NCI-H2196 treated with DMSO at 0.1 percent for 48 hours (cell line): ENCODE measurements at regions not wholly inside any gene's neighbourhood (a gene's known extent, or its start where the extent isn't known, plus 50 kb on each side); places are given as distances from the start of the nearest gene placed in this dataset.

Source experiments
- DNase-seq: peaks from one replicate; lab custom pipeline; 2025; ENCODE audit not compliant: unreplicated experiment; lab: John Stamatoyannopoulos, UW

DNA sequence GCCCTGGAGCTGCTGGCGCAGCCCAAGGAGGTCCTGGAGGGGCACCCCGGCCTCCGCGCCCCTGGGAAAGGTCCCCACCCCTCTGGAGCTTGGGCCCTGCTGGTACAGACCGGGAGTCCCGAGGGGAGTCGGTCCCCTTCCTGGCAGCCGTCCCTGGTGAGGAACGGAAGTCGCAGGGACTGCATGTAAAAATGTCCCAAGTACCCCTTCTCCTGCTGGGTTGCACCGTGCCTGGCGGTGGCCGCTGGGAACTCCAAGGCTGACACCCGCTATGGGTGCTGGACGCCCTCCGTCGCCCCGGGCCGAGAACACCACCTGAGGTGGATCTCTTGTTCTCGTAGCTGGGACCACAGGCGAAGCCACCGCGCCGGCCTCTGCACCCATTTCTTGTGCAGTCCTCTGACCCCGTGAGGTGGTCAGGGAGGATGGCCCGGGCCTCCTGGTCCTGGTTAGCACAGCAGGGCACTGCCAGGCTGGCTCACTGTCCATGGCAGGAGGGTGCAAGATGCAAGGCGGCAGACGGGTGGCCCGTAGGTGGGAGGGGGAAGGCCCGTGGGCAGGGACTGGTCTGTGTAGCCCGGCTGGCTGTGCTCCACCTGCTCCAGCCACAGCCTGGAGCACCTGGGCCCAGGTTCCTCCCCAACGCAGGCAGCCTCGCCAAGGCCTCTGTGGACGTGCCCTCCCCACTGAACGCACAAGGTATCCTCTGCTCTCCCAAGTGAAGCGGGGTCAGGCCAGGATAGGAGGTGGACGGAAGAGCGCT, 165.2 kb downstream of the IGLL1 start:
- DNase-seq = no peak

DNA sequence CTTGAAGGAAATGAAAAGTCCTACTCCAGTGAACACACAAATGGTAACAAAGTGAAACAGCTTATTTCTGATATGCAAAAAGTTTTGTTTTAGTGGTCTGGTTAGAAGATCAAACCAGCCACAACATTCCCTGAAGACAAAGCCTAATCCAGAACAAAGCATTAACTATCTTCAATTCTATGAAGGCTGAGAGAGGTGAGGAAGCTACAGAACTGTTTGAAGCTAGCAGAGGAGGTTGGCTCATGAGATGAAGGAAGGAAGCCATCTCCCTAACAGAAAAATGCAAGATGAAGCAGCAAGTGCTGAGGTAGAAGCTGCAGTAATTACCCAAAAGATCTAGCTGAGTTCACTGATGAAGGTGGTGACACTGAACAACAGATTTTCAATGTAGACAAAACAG, 168.4 kb downstream of the IGLL1 start:
- no peak for DNase-seq

DNA sequence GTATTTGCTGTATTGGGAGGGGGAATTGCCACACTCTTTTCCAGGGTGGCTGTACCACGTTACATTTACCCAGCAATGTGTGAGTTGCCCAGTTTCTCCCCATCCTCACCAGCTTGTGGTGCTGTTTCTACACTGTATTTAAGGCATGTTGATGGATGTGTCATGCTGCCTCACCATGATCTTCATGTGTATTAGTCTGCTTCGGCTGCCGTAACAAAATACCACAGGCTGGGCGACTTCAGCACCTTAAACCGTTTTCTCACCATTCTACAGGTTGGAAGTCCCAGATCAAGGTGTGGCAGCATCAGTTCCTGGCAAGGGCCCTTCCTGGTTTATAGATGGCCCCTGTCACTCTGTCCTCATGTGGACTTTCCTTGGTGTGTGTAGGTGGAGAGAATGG, 169.7 kb downstream of the IGLL1 start:
- no peak for DNase-seq

DNA sequence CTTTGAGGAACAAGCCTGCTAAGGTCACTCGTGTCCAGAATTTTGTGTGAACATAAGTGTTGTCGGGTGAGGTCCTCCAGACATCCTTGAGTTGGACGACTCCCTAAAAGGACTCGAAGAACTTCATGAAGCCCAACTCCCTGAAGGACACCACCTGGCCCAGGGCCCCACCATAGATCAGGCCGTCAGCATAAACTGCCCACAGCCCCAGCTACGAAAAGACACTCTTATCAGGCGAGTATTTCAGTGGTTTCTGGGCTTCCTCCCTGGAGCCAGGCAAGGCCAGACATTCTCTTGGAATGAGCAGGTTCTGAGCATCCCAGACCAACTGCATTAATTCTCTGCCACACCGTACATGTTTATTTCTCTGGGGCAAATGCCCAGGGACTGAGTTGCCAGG, 170.1 kb downstream of the IGLL1 start:
- no peak for DNase-seq

DNA sequence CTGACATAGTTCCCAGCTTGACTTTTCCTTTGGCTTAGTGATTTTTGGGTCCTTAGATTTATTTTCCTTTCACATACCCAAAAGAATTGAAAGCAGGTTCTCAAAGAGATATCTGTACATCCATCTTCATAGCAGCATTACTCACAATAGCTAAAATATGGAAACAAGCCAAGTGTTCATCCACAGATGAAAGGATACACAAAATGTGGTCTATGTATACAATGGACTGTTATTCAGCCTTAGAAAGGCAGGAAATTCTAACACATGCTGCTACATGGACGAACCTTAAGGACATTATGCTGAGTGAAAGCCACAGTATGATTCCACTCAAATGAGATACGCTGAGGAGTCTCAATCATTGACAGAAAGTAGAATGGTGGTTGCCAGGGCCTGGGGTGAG, 171.8 kb downstream of the IGLL1 start:
- DNase-seq = no peak

DNA sequence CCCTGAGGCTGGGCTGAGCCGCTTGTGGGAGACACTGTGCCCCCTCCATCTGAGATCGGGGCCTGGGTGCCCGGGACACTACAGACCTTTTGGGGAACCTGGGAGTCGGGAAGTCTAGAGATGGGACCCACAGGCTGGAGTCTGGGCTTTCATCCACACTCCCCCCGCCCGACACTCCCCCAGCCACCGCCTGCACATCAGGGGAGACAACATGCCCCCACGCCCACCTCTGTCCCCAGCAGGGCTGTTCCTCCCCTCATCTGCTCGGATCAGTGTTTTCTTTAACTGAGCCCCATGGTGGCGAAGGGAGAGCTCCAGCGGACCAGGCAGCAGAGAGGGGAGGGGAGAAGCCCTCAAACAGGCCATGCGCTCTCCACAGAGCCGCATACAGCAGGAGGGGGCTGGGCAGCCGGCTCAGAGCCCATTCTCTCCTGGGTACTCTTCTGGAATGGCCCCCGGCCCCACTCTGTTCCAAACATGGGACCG, 174.7 kb downstream of the IGLL1 start:
- no peak for DNase-seq

DNA sequence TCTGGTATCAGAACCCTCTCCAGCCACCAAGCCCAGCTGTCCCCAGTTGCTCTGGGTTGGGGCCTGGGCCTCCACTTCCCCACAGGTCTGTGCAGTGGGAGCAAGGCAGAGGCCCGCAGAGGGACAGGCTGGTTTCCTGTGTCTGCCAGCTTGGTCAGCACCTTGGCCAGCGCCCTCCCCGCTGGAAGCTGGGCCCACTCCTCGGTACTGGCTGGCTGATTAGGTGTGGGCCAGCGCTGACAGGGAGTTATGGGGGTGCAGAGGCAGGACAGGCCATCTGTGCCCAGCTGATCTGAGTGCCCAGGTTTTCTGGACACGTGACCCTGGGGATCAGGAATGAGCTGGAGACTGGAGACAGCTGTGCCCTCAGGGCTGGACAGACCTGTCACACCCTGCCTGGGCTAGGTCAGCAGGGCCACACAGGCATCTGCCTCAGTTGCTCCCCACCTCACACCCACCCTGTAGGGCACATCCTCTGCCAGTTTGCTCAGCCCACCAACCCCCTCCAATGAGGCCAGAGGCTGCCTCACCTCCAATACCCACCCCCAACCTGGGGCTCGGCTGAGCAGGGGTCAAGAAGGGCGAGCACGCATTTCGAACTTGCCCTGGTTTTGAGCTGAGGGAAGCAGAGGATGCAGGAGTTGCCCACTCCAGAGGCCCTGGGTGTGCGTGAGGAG, 175.3 kb downstream of the IGLL1 start:
- no peak for DNase-seq

DNA sequence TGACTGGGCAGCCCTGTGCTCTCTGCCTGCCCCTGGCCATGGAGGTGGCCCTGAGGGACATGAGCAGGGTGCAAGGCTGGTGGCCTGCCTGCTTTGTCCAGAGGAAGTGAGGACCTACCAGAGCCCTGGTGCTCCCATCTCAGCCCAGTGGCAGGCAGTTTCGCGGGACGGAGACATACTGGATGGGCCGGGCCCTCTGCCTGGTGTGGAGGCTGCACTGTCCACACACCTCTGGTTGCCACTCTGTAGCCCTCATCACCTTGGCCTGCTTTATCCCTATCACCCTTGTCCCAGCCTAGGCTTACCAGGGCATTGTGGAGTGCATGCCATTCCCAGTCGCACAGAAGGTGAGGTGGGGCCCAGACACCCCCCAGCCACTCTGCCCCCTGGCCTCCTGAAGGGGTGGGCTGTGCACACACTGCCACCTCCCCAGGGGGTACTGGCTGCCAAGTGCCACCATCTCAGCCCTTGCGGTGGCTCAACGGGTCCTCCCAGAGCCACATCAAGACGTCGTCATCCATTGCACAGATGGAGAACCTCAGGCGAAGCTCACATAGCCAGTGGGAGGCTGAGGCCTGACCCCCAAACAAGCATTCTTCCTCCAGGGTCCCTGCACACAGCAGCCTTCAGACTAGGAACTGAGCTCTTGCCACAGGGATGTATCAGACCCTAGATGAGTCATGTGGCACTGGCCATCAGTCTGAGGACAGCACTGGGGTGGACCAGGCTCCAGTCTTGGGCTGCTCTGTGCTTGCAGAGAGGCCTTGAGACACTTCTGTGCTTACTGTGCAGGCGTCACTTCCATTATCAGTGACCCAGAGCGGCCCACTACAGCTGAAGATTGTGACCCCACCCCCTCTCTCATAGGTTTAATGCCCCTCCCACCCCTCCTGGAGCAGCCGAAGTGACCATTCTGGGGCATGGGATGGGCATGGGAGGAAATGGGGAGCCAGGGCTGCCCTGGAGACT, 176.1 kb downstream of the IGLL1 start:
- DNase-seq = no peak

DNA sequence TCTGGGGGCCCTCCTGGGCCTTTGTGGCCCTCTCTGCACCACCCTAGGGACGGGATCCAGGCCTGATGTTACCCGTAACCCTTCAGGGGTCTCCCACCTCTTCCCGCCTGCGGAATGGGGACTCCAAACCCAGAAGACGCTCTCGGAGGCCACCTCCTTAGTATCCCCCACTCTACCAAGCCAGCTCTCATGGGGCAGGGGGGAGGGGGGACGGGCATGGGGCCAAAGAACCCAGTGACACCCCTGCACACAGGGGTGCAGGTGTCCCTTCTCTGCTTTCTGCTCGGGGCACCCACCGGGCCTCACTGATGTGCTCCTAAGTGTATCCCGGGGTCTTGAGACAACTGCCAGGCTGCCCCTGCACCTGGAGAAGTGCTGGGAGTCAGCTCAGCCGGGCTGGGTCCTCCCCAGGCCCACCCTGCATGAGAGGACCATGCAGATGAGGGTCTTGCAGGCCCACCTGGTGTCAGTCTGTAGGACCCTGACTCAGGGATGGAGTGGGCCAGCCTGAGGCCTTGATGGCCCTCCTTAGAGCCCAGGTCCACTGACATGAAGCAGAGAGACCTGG, 176.9 kb downstream of the IGLL1 start:
- DNase-seq = no peak

DNA sequence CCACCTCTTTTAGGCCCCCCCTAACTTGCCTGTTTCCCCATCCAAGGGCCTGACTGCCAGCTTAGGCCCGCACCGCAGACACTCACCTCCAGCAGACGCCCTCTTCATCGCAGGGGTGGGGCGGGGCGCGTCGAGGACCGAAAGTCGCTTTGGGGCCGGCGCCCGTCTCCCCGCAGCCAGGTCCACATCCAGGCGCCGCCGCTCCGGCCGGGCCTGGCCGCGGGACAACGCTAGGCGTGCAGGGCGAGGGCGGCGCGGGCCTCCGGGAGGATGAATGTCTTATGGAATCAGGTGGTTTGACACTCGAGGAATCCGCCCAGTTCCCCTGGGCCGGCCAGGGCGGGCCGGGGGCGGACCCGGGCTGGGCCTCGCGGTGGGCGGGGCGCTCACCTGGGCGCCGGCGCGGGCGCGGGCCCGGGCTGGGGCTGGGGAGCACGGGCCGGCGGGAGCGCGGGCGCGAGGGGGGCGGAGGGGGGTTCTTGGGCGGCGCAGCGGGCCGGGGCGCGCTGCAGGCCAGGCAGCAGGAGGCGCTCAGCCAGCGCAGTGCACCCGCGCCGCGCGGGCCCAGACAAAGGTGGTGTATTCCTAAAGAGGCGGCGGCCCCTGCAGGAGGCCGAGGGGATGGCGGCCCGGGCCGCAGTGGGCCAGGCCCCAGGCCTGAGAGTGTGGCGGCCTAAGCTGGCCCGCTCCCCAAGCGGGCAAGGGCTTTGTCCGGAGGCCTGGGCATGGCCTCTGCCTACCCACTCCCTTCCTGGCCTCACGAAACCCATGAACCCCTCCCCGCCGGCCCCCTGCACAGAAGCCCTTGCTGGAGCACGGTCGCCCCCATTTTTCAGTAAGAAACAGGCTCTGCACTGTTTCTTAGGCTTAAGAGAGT, 177.6 kb downstream of the IGLL1 start:
- peak; percentile 60 for DNase-seq

DNA sequence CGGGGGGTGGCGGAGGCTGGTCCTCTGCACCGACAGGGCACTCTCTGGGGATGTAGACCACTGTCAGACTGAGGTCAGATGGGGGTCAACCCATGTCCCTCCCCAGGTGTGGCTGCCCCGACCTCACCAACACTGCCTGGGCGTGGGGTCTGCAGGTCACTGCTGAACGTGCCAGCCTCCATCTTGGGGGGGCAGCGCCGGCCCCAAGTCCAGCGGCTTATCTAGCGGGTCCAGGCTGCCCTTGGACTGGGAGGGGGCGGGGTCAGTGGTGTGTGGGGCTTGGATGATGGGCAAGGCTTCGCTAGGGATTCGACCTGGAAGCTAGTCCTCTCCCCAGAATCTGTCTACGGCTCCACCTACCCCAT, 178.2 kb downstream of the IGLL1 start:
- no peak for DNase-seq

DNA sequence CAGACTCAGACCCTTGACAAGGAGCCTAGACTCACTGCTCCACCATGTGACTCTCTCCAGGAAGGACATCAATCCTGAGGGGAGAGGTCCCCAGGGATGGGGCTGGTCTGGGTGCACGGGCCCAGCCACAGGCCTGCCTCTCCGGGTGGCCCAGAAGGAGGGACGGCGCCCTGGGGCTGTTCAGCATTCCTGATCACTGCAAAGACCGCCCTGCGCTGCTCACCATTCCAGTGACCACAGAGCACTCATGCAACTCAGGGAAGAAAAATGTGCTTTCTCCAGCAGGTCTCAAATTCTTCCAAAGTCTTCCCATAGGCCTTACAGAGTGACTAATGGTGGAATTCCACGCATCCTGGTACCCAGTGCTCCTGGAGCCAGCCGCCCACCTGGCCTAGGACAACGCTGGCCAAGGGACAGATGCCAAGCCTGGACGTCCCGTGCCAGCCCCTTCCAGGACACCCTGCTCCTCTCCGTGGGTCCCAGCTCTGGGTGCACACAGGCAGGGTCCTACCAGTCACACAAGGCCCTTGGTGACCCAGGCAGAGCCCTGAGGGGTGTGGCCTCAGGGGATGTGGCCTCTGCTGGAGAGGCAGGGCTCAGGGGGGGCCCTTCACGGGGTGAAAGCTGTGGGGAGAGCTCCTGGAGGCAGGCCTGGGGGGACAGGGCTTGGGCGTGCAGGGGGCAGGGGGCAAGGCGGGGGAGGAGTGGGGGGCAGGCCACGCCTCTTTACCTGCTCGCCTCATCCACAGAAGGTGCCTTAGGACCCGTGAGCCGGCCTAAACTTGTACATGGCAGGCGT, 178.8 kb downstream of the IGLL1 start:
- DNase-seq = no peak

DNA sequence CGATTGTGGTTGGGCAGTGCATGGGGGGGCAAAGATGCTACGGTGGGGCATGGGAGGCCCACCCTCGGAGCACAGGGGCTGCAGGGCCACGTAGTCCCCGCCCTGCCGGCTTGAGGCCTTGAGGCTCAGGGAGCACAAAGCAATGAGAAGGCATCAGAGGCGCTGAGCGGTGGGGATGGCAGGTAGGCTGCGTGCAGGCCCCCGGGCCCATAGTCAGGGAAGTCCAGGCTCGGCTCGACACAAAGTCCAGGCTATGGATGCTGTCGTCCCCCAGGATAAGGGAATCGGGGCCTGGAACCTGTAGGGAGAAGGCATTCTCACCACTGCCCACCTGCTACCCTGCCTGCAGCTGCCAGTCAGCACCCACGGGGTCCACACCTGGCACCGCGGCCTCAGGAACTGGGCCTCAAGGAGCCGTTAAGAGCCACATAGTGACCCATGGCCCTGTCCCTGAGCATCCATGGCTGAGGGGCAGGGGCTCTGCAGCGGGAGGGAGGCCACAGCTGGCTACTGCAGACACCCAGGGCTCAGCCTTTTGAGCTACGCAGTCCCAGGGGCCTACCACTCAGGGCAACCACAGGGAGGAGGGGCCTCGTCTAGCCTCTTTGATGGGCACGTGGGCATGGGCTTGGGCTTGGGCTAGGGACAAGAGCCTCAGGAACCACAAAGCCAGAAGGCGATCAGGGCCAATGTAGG, 179.7 kb downstream of the IGLL1 start:
- no peak for DNase-seq

DNA sequence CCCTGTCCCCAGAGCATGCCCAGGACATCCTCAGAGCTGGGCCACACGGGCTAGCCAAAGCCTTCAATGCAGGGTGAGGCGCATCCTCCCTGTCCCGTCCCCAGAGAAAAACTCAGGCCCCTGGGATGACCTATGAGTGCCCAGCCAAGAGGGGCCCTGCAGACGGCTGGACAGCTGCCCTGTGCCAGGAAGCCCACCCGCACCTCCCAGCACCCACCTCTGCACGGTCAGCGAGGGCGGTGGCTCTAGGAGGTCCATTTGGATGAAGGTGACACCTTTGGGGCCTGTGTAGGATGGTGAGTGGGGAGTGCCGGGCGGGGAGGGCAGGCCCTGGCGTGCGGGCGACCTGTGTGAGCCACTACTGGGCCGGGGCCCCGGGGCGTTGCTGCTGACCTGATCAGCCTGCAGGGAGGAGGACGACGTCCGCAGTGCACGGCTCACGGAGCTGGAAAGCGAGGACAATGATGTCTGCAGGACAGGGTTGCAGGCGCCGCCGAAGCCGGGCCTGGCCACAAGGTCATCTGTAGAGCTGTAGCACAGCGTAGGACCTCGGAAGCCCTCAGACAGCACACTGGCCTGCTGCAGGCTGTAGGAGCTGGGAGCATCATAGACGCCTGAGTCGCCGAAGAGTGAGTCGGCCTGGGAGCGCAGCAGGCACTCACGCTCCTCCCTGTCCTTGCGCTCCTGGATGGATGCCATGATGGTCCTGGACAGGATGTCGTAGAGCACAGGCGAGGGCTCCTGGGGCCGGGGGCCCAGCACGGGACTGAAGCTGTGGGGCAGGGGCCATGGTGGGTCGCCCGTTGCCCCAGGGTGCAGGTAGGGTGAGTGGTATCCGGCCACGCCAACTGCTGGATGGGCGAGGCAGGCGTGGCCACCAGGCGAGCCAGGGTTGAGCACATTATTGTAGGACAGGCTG, 180.5 kb downstream of the IGLL1 start:
- DNase-seq = no peak

DNA sequence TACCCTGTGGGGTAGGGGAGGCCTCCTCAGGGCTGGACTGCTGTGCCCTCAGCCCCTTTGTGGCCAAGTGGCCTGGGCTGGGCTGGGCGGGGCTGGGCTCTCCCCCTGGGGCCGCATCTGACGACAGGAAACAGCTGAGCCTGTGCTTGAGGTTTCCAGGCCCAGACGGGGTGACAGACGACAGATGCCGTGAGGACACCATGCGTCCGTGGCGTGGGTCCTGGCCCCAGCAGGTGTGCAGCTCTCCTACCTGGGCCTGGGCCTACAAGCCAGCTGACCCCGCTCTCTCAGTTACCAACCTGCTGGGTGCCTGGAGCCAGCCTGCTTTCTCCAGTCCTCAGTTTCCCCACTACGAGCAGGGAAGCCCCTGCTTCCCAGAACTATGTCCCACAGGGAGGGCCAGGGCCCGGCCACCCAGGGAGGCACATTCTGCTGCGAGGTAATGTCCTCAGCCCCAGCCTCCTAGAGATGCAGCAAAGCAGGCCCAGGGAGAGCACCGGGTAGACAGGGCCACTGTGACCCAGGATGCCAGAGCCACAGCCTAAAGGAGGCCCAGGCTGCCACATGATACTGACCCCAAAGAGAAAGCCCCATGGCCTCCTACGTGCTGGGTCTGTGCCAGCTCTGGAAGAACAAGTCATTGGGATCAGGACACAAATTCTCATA, 181.3 kb downstream of the IGLL1 start:
- DNase-seq = no peak

DNA sequence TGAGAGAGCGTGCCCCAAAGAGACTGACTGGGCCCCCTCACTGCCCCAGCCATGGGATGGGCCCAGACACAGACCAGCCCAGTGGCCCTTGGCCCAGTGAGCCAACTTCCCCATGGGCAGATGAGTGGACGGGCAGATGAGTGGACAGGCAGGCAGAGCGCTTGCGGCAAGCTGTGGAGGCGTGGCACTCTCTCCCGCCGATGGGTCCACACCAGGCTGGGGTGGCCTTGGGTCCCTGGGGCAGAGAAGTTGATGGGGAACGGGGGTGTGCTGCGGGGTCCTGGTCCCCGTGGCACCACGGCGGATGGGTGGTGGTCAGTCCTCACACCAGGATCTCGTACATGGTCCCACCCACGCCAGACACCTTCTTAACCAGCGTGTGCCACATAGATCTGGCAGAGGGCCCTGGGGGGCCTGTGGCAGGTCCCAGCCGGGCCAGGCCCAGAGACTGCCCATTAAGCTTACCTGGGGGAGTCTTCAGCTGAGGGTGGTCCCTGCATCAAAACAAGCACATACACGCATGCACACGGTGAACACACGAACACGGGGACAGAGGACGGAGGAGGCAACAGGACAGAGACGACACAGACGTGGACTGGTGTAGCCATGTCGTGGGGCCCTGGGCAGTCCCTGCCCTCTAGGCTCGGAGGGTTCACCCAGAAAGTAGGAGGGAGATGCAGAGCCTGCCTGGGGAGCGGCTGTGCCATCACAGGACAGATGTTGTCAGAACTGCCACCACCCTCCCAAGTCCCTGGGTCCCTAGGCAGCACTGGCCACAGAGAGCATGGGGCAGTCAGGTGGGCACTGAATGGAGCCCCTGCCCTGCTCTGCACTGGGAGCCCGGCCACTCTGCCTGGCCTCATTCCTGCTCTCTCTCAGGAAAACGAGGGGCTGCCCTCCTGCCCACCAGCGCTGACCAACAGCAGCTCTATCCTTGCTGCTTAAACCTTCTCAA, 182.2 kb downstream of the IGLL1 start:
- no peak for DNase-seq
